WTC11 (cell line): ENCODE measurements at regions not wholly inside any gene's neighbourhood (a gene's known extent, or its start where the extent isn't known, plus 50 kb on each side); places are given as distances from the start of the nearest gene placed in this dataset.

ENCODE experiments used
- CTCF ChIP-seq: fragments of 200-600 bp; IDR thresholded peaks from 2 replicates; pipeline ENCODE4 v1.8.0; 2022; ENCODE audit warnings: antibody characterized with exemption
- ESRRA ChIP-seq: sonication (generic); formaldehyde crosslinking; IDR thresholded peaks from 2 replicates; pipeline ENCODE4 v1.8.1; 2022; ENCODE audit warnings: mild to moderate bottlenecking, missing genetic modification reagents, borderline replicate concordance
- IRF2 ChIP-seq: sonication (generic); formaldehyde crosslinking; IDR thresholded peaks from 2 replicates; pipeline ENCODE4 v1.8.0; 2022; ENCODE audit warnings: low read depth, missing genetic modification reagents, borderline replicate concordance
- JUN ChIP-seq: sonication (generic); formaldehyde crosslinking; IDR thresholded peaks from 2 replicates; pipeline ENCODE4 v1.8.0; 2023; ENCODE audit warnings: mild to moderate bottlenecking, missing genetic modification reagents
- MAX ChIP-seq: sonication (generic); formaldehyde crosslinking; IDR thresholded peaks from 2 replicates; pipeline ENCODE4 v1.8.0; 2022; ENCODE audit warnings: mild to moderate bottlenecking, missing genetic modification reagents
- NFE2L1 ChIP-seq: sonication (generic); formaldehyde crosslinking; IDR thresholded peaks from 2 replicates; pipeline ENCODE4 v1.8.1; 2023; ENCODE audit warnings: missing genetic modification reagents
- NR3C1 ChIP-seq: sonication (generic); formaldehyde crosslinking; conservative IDR thresholded peaks from 2 replicates; pipeline ENCODE4 v1.8.1; 2023; ENCODE audit warnings: low read depth, mild to moderate bottlenecking, missing genetic modification reagents
- OVOL2 ChIP-seq: fragments of 250-450 bp; sonication (Bioruptor Pico); IDR thresholded peaks from 2 replicates; pipeline ENCODE4 v1.9.0; 2021; ENCODE audit warnings: mild to moderate bottlenecking, borderline replicate concordance
- SOX15 ChIP-seq: fragments of 250-450 bp; sonication (Bioruptor Pico); IDR thresholded peaks from 2 replicates; pipeline ENCODE4 v1.9.0; 2021; ENCODE audit warnings: mild to moderate bottlenecking
- TF ChIP-seq, protein P1 (sequence below): sonication (generic); formaldehyde crosslinking; conservative IDR thresholded peaks from 2 replicates; pipeline ENCODE4 v1.8.1; 2022; ENCODE audit warnings: mild to moderate bottlenecking, missing genetic modification reagents
- TF ChIP-seq, protein P2 (sequence below): sonication (generic); formaldehyde crosslinking; IDR thresholded peaks from 2 replicates; pipeline ENCODE4 v1.8.0; 2022; ENCODE audit warnings: mild to moderate bottlenecking, missing genetic modification reagents

GRCh38 chr20:20820104-20820503 lies 107.7 kb upstream of the RALGAPA2 start:
- TF ChIP-seq MAX (CRISPR knock-in tag) (no peak), JUN (CRISPR knock-in tag) (no peak), NFE2L1 (no peak), CTCF (peak; percentile 66), ESRRA (CRISPR knock-in tag) (no peak), OVOL2 (CRISPR knock-in tag) (no peak), IRF2 (no peak), NR3C1 (CRISPR knock-in tag) (no peak), SOX15 (CRISPR knock-in tag) (no peak)
- TF ChIP-seq, protein P1, sequence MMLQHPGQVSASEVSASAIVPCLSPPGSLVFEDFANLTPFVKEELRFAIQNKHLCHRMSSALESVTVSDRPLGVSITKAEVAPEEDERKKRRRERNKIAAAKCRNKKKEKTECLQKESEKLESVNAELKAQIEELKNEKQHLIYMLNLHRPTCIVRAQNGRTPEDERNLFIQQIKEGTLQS: no peak
- TF ChIP-seq, protein P2, sequence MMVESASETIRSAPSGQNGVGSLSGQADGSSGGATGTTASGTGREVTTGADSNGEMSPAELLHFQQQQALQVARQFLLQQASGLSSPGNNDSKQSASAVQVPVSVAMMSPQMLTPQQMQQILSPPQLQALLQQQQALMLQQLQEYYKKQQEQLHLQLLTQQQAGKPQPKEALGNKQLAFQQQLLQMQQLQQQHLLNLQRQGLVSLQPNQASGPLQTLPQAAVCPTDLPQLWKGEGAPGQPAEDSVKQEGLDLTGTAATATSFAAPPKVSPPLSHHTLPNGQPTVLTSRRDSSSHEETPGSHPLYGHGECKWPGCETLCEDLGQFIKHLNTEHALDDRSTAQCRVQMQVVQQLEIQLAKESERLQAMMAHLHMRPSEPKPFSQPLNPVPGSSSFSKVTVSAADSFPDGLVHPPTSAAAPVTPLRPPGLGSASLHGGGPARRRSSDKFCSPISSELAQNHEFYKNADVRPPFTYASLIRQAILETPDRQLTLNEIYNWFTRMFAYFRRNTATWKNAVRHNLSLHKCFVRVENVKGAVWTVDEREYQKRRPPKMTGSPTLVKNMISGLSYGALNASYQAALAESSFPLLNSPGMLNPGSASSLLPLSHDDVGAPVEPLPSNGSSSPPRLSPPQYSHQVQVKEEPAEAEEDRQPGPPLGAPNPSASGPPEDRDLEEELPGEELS (CRISPR knock-in tag): no peak
